ENCODE measurements at regions not wholly inside any gene's neighbourhood (a gene's known extent, or its start where the extent isn't known, plus 50 kb on each side); places are given as distances from the start of the nearest gene placed in this dataset.

GRCh38 chr3:137110392-137110996 lies 152.7 kb downstream of the IL20RB start:
- H3K4me3 ChIP-seq (replicated peaks; ENCODE audit: low read depth, low read length), result no peak overlapping the region
- peak; percentile 49 for DNase-seq (ENCODE audit: low read depth)
- TF ChIP-seq CTCF (IDR thresholded peaks at IDR 0.05; ENCODE audit: low read length, missing control alignments), result peak; percentile 80

- no peak overlapping the region for H3K4me3 ChIP-seq (replicated peaks; ENCODE audit: low read depth, low read length)
- no peak for TF ChIP-seq CTCF (IDR thresholded peaks at IDR 0.05; ENCODE audit: low read length, missing control alignments)
- no peak for DNase-seq (ENCODE audit: low read depth)
These were observed 153.7 kb downstream of the IL20RB start for GRCh38 chr3:137111497-137111896.

GRCh38 chr3:137116619-137117018 lies 158.8 kb downstream of the IL20RB start:
- no peak overlapping the region for H3K4me3 ChIP-seq (replicated peaks; ENCODE audit: low read depth, low read length)
- TF ChIP-seq CTCF (IDR thresholded peaks at IDR 0.05; ENCODE audit: low read length, missing control alignments), result no peak
- no peak for DNase-seq (ENCODE audit: low read depth)

GRCh38 chr3:137121704-137122314 lies 164.0 kb downstream of the IL20RB start:
- H3K4me3 ChIP-seq (replicated peaks; ENCODE audit: low read depth, low read length), result no peak overlapping the region
- peak; percentile 76 for TF ChIP-seq CTCF (IDR thresholded peaks at IDR 0.05; ENCODE audit: low read length, missing control alignments)
- DNase-seq (ENCODE audit: low read depth), result peak; percentile 51

DNA sequence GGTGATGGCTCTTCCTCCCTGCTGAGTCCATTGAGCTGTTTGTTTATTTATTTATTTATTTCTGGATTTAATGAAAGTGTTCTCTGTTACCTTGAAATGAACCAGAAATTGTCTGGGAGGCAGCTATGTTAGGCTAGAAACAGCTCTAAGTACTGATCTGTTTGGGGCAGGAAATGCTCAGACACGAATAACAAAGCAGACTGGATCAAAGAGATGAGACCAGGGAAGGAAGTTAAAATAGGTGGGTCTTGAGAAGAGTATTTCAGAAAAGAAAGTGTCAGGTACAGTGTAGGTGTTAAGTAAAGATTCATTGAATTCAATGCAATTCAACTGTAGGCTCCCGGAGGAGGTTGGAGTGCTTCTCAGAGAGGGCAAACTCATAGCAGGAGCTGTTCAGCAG lies 173.3 kb downstream of the IL20RB start:
- DNase-seq (ENCODE audit: low read depth), result no peak
- no peak overlapping the region for H3K4me3 ChIP-seq (replicated peaks; ENCODE audit: low read depth, low read length)
- TF ChIP-seq CTCF (IDR thresholded peaks at IDR 0.05; ENCODE audit: low read length, missing control alignments), result no peak

- H3K4me3 ChIP-seq (replicated peaks; ENCODE audit: low read depth, low read length), result no peak overlapping the region
- no peak for TF ChIP-seq CTCF (IDR thresholded peaks at IDR 0.05; ENCODE audit: low read length, missing control alignments)
- no peak for DNase-seq (ENCODE audit: low read depth)
These were observed 176.6 kb downstream of the IL20RB start for GRCh38 chr3:137134431-137134830.

DNA sequence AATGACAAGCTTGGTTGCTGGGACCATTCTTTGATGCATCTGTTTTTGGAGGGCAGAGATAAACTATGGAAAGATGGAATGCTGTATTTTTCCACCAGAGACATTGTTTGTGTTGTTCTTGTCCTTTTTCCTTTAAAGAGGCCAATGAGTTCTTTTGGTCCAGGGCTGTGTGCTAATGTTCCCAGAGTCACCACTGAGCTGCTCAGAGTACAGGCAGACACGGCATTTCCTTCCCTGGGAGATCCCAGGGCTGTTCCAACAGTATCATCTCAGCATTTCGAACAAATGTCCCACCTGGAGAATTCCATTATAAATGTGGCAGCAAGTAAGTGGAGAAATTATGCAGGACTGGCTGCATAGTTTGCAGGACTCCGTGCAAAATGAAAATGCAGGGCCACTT lies 190.6 kb downstream of the IL20RB start:
- DNase-seq (ENCODE audit: low read depth), result no peak
- no peak for TF ChIP-seq CTCF (IDR thresholded peaks at IDR 0.05; ENCODE audit: low read length, missing control alignments)
- no peak overlapping the region for H3K4me3 ChIP-seq (replicated peaks; ENCODE audit: low read depth, low read length)
